Activated CD8-positive, alpha-beta memory T cell treated with anti-CD3 and anti-CD28 coated beads for 4 hours (primary cell): ENCODE measurements at regions not wholly inside any gene's neighbourhood (a gene's known extent, or its start where the extent isn't known, plus 50 kb on each side); places are given as distances from the start of the nearest gene placed in this dataset.
"Not testable (repeated sequence)": the region's sequence is repeated elsewhere in the genome, so short reads cannot be mapped to it uniquely, and the experiment has no call there.

Experiments
- DNase-seq, 2 donors: peaks; one replicate each; pipeline ENCODE4 v3.0.0-alpha.2; 2020; ENCODE audit warnings: low read depth in 2 of 2

DNA sequence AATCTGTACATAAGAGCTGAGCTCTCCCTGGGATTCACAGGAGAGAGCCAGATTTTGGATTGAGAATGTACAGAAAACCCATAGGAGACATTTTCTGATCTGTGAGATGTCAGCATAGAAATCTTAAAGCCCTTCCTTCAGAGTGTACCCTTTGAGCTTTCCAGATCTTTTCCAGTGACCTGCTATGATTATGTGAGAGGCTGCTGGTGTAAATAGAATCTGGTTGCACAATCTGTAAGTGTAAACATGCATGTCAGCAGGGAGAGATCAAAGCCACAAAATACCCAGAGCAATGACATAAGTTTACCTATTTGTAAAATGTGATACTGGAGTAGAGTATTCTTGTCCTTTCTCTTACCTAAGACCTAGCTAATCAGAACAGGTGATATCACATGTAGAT is 471.9 kb downstream of the FOXD4L5 start:
- DNase-seq = not testable (repeated sequence)

DNA sequence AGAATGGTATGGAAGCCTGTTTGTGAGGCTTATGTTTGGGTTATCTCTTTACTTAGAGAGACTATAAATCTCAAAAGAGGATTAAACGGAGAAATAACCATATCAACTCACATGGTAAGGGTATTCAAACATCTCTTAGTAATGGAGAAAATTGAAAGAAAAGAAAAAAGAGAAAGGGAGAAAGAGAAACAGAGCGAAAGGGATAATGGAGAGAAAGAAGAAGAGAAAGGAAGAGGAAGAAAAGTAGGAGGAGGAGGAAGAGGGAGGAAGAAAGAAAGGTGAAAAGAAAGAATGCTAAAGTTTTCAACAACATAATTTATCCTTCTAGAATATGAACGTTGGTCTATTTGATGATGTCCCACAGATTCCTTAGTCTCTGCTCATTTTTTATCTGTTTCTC is 506.3 kb downstream of the FOXD4L5 start:
- not testable (repeated sequence) for DNase-seq

DNA sequence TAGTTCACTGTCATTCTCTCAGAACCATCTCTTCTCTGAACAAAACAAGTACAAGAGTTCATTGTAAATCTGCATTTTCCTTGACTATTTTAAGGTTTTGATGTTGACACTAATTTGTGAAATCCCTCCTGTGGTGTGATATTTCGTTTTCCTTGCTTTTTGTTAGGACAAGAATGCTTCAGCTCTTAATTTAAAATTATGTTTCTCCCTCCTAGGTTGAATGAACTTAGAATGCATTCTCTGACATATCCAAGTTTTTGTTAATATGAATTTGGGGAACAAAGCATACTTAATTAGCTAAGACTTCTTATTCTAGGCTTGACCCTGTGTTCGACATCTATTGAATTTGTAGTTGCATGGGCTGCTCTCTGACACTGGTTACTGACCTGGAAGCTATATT is 508.7 kb downstream of the FOXD4L5 start:
- not testable (repeated sequence) for DNase-seq

DNA sequence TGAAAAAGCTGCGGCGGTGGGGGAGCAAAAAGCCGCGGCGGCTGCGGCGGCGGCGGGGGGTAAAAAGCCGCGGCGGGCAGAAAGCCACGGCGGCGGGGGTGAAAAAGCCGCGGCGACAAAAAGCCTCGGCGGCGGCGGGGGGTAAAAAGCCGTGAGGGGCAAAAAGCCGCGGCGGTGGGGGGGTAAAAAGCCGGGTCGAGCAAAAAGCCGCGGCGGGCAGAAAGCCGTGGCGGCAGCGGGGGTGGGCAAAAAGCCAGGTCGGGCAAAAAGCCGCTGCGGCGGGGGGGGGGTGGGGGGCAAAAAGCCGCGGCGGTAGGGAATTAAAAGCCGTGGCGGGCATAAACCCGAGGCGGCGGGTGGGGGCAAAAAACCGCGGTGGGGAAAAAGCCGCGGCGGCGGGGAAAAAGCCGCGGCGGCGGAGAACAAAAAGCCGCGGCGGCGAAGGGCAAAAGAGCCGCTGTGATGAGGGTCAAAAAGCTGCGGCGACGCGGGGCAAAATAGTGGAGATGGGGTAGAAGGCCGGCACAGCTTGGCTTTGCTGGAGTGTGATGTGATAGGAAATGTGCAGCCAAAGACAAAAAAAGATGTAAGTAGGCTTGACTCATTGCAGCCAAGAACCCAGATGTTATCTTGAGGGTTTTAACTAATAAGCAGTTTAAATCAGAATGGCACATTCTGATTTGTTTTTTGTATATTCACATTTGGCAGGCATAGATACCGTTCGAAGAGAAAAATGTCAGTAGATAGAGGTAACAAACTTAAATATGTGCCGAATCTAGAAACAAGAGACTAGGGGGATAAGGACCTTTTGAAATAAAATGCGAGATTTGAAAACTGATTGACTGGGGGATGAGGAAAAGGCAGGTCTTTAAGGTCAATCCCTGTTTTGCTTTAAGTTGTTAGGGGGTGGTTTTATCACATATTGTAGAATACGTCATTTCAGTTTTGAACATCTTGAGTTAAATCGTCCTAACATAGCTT is 509.9 kb downstream of the FOXD4L5 start:
- DNase-seq = not testable (repeated sequence)

DNA sequence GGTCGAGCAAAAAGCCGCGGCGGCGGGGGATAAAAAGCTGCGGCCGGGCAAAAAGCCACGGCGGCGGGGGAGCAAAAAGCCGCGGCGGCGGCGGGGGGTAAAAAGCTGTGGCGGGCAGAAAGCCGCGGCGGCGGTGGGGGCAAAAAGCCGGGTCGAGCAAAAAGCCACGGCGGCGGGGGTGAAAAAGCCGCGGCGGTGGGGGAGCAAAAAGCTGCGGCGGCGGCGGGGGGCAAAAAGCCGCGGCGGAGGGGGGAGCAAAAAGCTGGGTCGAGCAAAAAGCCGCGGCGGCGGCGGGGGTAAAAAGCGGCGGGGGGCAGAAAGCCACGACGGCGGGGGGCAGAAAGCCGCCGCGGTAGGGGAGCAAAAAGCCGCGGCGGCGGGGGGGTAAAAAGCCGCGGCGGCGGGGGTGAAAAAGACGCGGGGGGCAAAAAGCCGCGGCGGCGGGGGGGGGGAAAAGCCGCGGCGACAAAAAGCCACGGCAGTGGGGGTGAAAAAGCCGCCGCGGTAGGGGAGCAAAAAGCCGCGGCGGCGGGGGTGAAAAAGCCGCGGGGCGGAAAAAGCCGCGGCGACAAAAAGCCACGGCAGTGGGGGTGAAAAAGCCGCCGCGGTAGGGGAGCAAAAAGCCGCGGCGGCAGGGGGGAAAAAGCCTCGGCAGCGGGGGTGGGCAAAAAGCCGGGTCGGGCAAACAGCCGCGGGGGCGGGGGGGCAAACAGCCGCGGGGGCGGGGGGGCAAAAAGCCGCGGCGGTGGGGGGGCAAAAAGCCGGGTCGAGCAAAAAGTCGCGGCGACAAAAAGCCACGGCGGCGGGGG is 510.8 kb downstream of the FOXD4L5 start:
- peak in 1 of 2 donors; percentile 4 for DNase-seq

DNA sequence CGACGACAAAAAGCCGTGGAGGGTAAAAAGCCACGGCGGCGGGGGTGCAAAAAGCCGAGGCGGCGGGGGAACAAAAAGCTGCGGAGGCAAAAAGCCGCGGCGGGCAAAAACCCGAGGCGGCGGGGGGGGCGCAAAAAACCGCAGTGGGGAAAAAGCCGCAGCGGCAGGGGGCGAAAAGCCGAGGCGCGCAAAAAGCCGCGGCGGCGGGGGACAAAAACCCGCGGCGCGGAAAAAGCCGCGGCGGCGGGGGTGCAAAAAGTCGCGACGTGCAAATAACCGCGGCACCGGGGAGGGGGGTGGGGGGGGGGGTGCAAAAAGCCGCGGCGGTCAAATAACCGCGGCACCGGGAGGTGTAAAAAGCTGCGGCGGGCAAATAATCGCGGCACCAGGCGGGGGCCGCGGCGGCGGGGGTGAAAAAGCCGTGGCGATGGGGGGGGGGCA is 511.5 kb downstream of the FOXD4L5 start:
- DNase-seq = no peak

DNA sequence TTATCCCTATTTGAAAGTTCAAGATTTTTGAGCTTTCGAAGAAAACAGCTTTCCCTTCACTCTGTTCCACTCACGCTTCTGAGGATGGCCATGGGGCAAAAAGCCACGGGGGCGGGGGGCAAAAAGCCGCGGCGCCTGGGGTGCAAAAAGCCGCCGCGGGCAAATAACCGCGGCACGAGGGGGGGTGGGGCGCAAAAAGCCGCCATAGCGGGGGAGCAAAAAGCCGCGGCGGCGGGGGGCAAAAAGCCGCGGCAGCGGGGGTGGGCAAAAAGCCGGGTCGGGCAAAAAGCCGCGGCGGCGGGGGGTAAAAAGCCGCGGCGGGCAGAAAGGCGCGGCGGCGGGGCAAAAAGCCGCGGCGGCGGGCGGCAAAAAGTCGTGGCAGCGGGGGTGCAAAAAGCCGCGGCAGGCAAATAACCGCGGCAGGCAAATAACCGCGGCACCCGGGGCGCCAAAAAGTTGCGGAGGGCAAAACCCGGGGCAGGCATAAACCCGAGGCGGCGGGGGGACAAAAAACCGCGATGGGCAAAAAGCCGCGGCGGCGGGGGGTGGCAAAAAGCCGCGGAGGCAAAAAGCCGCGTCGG is 512.2 kb downstream of the FOXD4L5 start:
- not testable (repeated sequence) for DNase-seq

DNA sequence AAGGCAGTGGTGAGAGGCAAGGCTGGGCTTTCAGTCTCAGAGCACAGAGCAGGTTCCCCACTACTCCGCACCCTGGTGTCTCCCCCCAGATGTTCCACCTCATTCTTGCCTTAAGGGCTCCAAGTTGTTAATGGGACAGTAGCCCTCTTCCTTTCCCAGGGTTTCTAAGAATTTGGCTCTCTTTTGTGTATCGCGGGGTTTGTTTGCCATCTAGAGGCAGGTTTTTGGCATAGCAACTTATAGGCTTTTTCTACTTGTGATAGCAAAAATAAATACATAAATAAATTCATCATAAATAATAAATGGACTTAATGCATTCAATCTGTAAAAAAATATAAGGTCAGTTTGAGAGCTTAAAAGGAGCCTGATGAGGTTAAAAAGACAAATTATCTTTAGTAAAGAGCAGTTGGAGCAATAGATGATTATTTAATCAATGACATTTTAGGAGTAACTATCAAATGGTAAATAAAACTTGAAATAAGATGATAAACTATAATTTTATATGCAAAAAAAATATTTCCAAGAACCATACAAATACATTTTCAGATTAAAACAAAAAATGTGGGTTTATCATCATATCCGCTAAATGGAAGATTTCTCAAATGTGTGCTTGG is 512.8 kb downstream of the FOXD4L5 start:
- DNase-seq = not testable (repeated sequence)
